ENCODE measurements at regions not wholly inside any gene's neighbourhood (a gene's known extent, or its start where the extent isn't known, plus 50 kb on each side); places are given as distances from the start of the nearest gene placed in this dataset.
"Not testable (repeated sequence)": the region's sequence is repeated elsewhere in the genome, so short reads cannot be mapped to it uniquely, and the experiment has no call there.

DNA sequence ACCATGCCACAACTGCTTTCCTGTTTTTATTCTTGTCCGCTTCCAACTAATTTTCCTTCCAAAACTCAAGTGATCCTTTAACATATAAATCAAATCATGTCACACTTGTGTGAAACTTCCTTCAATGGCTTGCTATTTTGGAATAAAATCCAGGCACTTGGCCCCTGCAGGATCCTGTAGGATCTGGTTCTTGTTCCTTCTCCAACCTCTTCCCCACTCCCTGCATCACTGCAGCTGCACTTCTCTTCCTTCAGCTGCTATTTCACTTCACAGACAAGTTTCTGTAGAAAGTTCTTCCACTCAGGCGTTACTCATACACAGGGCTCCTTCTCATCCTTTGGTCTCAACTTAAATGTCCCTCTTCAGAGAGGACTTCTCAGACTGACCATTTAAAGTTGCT, 239.7 kb upstream of the BTG1 start:
- no peak for DNase-seq

DNA sequence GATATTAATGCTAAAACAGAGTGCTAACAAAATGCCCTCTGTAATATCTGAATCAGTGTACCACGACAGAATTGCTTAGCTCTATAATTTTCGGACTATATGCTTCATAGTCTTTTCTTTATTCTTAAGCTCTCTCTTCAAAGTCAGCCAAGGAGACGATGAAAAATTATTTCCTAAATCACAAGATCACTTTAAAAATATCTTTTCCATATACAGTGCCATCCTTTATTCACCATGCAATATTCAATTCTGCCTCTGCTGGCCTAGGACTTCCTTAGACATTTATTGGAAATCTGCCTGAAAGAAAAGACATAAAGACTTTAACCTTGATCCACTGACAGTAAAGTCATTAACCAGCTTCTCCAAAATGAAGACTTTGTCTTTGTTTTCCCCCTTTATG, 238.9 kb upstream of the BTG1 start:
- no peak for DNase-seq

DNA sequence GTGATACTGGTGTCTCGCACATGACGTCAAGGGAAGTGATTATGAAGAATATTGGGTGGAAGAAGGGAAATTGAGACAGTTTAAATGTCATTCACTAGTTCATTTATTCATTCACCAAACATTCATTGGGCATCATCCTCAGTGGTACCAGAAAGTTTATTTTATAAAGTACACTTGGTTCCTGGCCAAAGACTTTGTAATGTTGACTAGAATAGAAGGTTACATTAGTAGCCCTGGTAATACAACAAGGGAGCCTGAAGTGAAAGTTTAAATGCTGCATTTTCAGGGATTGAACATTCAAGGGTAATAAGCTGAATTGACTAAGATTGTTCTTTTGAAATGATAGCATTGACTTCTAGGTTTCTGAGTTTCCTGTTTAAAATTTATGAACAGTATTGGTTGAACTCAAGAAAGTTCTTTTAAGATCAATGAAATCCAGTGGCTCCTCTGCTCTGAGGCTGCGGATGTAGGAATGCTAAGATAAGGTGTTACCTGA, 236.8 kb upstream of the BTG1 start:
- no peak for DNase-seq

DNA sequence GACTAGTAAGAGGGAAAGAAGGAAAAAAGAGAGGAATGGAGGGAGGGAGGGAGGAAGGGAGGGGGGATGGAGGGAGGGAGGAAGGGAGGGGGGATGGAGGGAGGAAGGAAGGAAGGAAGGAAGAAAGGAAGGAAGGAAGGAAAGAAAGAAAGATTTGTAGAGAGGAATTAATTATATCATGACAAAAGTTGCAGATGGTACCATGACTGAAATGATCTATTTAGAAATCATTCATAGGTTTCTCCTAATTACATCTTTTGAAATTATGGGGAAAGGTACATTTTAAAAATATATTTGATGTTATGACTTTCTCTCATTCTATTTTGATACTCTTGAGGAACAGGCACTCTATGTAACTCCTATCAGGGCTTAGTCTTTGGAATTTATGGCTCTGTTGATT, 236.2 kb upstream of the BTG1 start:
- DNase-seq, result no peak

DNA sequence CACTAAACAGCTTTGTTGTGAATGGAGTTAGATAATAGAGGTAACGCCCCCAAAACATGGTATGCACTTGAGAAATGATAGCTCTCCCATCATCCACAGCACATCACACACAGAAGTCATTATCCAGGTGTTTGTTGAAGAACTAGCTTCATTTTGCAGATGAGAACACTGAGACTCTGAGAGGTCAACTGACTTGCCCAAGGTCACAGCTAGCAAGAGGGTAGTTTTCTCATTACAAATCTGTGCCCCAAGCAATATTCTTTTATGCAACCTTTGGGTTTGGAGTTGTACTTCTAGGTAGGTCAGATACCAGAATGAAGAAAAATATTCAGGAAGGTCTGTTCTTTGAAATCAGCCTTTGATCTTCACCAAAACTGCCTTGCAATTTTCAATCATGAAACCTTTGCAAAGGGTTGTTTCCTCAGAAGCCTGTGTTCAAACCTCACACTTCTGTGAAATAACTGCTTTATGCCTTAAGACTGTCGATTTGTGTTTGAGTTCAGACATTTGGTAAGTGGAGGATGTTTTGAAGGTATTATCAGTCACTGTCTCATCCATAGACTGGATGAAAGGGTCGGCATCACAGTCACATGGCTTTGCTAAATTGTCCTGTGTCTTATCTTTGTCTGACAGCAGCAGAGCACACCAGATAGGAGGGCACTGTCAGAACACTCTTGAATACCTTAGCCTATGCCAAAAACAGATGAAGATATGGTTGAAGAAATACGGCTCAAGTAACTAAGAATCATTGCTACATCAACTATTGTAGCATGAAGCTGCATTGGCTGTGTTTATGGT, 233.2 kb upstream of the BTG1 start:
- DNase-seq, result peak; percentile 55 to 57

DNA sequence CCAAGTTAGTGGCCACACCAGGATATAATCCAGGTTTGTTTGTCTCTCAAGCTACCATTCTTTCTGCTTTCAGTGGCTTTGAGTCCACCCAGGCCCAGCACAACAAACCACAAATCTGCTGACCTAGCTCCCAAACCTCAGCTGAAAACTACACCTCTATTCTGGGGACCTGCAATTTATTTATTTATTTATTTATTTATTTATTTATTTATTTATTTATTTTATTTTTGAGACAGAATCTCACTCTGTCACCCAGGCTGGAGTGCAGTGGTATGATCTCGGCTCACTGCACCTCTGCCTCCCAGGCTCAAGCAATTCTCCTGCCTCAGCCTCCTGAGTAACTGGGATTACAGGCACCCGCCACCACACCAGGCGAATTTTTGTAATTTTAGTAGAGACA, 229.9 kb upstream of the BTG1 start:
- DNase-seq, result not testable (repeated sequence)

DNA sequence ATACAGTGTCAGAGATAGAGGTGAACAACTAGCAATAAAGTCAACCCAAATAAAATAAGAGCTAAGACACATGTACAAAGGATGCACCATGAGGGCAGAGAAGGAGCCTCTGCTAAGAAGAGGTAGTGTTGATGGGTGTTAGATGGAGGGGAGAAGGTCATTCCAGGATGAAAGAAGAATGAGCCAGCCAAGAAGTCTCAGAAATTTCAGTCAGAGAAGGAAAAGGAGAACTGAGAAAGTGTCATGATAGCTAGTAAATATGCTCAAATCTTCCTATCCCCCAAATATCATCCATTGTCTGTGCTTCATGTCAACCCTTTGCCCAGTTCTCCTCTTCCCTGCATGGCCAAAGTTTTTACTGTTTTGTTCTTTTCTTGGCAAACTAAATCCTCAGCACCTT, 225.2 kb upstream of the BTG1 start:
- DNase-seq, result no peak

DNA sequence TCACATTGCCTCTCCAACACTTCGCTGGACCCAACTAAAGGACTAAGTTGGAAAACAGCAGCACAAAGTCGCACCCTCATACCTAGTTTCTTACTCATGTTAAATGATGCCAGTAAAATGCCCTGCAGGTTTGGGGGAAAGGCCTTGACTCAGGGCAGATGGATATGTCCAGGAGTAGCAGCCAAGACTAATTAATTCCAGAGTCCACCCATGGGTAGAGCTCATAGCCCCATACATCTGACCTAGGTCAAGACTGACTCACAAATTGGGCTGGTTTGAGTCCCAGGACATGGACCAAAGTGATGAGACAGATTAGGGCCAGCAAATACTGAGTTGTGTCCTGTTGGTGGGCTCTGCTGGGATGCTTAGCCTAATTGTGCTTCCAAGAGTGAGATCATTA, 224.0 kb upstream of the BTG1 start:
- no peak for DNase-seq

DNA sequence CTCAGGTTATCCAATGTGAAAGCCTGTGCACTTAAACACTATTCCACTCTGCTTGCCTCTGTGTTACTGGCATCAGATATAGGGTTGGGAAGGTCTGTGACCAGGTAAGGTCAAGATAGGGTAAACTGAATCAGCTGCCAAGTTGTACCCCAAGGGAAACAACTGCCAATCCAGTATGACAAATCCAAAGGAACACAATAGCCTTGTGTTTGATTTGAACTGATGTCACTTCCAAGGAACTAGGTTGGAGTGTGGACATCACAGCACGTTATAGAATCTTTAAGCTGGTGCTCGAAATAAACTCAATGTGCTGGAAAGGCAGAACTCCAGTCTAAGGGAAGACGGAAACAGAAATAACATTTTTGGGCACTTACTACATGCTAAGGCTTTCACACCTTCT, 223.4 kb upstream of the BTG1 start:
- DNase-seq, result no peak

DNA sequence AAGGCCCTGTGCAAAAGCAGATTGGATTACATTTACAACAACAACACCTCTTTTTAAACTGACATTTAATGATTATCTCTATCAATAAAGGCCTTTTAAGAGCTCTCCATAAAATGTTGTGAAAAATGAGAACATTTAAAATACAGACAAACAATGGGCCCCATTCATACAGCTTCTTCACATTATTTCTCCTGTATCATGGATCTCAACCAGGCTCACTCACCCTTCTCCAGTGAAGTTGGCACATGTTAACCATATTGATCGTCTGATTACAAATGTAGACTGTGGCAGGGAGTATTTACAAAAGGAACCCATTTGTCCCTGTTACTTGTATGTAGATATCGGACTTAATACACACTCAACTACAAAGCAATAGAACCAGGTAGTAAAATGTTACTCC, 220.2 kb upstream of the BTG1 start:
- no peak for DNase-seq

DNA sequence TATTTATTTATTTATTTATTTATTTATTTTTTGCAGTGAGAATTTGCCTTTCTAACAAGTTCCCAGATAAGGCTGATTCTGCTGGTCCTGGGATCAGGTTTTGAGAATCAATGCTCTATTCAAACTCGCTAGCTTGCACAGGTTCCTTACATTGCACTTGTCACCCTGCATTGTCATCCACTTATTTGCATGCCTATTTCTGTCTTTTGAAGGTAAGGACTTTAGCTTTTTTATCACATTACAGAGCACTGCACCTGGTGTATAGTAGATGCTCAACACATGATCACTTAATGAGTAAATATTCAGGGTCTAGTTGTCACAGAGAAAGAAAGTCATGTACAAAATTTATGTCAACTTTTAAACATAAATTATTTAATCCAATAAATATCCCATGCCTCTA, 219.7 kb upstream of the BTG1 start:
- no peak for DNase-seq

DNA sequence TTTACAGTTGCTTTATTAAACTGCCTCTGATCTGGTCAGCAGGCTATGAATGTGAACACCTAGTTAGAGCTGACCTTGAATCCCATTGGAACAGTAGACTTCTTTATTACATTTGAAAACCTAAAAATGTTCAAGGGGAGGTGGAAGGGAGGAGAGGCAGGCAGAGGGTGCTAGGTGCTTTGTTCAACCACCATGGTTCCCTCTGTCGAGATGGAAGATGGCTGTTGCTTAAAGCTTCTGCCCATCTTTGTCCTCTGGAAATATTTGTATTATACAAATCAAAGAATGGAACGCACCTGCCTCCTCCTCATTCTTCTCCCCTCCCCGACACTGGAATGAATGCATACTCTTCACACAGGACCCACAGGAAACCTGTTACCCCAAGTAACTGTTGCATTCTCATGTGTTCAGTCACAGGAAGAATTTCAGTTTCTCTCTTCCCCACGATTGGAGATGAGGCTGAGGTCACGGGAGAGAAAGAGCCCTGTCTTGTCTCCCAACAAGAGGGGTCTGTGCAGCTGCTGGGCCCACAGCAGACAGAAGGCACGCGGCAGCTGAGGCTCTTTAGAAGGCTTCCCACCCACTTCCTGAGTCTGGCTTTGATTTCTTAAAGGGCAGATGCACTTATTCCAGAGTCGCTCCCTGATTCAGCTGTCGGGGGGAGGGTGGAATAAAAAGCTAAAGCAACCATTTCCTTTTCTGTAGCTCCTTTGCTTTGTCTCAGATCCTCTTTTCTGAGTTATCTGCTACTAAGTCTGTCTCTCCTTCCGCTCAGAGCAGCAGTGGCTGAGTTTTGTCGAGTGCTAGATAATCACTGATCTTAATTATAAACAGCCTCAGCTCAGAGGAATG, 217.9 kb upstream of the BTG1 start:
- DNase-seq, result peak; percentile 60 to 70

DNA sequence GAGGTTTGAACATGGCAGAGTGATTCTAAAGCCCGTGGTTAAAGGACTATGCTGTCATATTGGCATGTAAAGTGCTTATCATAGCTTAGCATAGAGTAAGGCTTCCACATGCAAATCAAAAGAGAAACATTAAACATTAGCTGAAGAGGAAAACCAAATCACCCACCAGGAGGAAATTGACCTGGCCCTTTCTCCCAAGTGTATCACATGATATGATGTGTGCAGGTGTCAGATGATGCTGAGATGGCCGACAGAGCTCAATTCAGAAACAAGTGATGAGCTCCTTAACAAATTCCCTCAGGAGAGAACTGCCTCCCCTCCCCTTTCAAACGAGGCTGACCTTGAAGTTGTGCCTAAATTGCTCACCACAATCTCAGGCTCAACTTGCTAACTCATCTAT, 217.1 kb upstream of the BTG1 start:
- DNase-seq, result peak; percentile 40 to 46

DNA sequence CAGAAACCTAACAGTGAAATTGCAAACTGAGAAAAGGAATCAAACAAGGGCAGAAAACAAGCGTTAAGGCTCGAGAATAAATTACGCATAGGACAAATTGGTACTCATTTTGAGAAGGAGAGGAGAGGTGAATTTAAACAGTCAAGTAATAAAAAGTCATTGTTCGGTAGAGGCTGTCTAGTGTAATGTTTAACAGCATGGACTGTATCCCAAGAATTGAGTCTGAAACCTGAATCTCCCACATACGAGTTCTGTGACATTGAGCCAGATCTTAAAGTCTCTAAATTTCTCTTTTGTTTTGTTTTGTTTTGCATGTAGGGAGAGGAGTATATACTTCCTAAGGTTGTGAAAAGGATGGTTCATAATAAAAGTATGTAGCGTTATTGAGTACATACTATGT, 216.5 kb upstream of the BTG1 start:
- DNase-seq, result no peak

DNA sequence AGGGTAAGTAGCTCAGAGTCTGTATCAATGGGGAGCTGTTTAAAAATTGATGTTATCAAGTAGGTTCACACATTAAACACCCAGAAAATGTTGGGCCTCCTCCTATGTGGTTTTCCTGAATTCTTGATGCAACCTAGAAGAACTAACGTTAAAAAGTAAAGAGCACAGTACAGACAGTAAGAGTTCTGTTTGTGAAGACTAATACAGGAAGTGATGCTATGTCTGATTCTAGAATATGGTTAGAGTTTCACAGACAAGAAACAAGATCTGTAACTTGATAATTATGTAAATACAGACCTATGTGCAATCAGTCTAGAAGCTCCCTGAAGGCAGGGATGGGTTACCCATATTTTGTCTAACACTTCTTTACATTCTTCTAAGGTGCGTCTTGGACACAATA, 214.9 kb upstream of the BTG1 start:
- DNase-seq, result peak in 1 of 2 donors; percentile 71

DNA sequence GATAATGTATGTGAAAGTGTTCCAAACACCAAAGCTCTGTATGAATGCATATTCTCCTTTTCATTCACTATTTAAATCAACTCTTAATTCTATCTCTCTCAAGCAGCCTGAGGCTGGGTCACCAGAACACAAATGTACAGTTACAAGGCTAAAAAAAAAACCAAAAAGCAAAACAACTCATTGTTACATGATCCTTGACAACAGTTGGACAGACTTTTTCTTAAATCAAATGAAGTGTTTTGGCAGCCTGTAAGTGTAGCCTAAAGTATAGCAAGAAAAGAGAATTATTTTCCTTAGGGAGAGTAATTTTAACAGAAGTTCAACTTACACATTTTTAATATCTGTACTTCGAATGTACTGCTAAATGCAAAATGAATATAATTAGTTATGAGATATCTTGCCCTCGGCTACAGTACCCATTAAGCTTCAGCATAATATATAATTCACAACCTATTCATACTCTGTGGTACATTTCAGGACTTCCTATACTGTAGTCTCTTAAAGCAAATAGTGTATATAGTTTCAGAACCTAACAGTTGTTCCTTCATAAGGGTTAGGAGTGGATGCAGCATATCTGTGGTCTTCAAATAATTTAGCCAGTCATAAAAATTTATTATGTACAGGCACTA, 214.0 kb upstream of the BTG1 start:
- DNase-seq, result no peak

DNA sequence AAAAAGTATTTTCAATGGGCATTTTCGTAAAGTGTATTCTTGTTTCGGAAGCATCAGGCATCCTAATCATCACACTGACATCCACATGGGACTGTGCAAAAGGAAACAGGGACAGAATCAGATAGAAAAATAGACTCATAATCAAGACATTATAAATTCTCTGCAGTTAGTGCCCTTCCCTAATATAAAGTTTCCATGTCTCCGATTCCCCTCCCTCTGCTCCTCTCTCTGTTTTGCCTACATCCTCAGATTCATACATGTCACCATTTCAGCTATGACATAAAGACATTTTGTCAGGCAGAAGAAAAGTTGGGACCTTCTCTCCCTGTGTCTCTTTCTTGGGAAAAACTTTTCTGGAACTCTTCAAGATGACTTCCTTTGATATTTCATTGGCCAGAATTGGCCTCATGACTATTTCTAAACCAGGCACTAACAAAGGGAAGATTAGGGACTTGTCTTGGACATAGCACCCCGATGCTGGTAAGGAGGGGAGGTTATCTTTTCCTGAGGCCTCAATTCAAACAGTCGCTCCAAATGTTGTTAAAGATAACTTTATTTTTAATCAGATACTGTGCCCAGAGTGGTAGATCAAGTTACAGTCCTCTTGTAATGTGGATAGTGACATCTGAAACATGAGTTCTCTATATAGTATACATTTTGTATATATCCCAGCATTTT, 212.1 kb upstream of the BTG1 start:
- no peak for DNase-seq

DNA sequence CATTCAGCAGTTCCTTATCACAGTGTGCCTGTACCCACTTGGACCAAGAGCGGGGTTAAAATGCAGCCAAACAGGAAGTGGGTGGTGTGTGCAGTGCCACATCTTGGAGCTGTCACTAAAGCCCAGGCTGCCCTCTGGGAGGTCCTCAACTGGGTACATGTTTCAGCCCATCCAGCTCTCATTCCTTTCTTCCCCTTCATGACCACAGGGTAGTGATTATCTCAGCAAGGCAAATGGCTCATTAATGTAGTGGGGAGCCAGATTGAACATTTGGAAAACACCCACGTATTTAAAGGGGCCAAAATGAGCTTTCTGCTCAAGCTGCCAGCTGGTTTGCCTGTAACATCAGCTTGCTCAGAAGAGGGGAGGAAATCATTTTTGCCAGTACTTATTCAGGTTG, 210.8 kb upstream of the BTG1 start:
- DNase-seq, result no peak

DNA sequence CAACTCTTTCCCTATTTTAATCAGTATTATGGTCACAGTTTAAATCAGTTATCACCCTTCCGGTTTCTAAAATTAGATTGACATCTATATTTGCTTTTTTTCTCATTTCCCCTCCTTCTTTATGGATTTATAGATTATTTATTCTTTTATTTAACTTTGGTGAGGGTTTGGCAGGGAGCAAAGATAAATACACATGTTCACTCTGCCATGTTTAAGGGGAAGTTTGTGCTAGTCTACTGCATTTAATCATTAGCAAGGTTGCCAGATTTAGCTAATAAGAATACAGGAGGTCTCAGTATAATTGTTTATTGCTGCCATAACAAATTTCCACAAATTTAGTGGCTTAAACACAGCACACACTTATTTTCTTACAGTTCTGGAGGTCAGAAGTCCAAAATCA, 204.0 kb upstream of the BTG1 start:
- DNase-seq, result no peak

DNA sequence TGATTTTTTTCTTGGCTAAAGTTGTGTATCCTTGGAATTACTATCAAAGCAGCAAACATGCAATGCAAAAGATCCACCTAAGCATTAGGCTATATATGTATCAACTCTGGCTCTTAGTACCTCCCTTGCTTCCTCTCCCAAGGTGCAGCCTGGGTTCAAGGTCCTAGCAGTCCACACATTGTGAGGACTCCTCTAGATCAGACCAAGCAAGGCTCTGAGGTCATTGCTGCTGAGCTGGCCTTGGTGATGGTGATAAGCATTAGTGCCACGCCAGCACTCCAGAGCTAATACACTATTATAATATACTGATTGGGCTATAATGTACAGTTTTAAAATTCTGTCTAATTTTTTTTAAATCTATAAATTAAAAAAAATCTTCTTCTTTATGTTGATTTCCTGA, 196.9 kb upstream of the BTG1 start:
- no peak for DNase-seq

DNA sequence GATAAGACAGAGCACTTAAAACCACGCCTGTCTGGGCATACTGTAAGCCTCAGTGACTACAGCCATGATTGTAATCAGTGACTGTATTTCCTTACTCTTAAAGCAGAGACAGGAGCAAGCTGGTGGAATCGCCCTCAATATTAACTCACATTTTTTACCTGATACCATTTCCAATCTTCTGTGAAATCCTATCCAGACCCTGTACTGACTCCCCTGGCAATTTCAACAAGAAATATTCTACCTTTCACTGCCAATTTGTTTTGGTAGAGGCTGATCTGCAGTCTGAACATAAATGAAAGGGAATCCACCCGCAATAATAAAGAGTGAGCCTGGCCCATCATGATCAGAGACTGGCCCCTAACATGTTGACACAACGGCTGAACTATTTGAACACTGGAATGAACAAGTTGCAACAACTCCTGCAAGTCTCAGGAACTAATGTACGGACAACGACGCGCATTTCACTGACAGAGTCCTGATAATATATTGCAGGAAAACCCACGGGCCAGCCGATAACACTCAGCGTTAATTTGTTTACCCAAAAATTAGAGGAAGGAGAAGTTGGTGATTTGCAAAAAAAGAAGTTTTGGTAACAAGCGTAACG, 195.5 kb upstream of the BTG1 start:
- DNase-seq, result no peak

DNA sequence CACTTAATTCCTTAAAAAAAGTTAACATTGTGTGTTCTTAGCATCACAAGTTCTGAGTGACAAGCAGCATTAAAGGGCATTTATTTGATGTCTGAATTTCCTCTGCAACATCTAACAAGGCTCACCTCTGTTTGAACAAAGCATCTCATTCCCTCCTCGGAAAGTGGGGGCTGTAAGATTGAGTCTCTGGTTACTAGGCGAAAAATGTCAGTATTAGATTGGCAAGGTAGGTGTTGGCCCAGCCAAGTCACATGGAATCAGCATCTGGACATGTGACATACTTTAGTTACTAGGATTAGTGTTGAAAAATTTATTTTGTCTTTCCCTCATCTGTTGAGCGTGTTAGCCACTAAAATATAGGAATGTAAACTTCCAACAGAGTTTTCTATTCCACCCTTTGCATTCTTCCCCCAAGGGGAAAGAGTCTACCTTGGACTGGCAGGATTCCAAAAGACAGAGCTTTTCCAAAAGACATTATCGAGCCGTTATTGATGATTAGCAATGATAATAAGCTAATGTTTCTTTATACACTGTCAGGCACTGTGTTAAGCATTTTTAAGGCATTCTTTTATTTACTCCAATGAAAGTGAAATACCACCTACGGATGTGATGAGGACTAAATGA, 194.9 kb upstream of the BTG1 start:
- DNase-seq, result no peak

Measured in CD4-positive, alpha-beta T cell treated with Interleukin-4 for 1 hour (primary cell).